Activated T-cell treated with anti-CD3 and anti-CD28 coated beads for 4 hours (primary cell): ENCODE measurements at regions not wholly inside any gene's neighbourhood (a gene's known extent, or its start where the extent isn't known, plus 50 kb on each side); places are given as distances from the start of the nearest gene placed in this dataset.

ENCODE experiments used
- DNase-seq: peaks from one replicate; pipeline ENCODE4 v3.0.0-alpha.2; 2020

DNA sequence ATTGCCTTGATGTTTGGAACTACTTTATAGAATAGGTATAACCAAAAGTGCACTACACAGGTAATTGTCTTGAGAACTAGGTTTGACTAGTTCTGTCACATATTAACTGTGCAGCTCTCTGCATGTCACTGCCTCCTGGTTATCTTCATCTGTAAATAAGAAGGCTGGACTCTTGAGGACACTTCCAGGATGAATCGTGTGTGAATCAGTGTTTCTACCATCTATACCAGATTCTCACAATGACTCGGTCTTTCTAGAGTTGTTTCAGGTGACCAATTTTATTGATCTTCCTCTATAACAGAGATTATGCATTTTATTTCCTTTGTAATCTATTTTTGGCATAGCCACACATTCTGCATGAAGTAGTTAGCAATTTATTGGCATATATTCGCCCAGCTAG lies 1181.0 kb upstream of the TENM4 start:
- DNase-seq = no peak

DNA sequence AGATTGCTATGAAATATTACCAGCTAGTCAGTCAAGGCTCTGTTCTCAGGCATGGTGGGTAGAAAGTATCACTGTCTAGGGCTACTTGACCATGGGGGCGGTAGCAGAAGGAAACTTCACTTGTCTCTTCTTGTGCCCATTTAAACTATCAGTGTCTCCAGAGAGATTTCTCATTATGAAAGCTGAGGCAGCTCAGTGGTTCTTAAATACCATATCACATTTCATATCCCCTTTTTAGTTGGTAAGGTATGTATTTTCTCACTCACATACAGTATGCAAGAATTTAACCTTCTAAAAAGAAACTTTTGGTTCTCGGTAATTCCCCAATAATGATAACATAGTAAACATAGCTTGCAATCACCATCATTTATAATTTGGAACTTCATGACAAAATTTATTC lies 1180.0 kb upstream of the TENM4 start:
- no peak for DNase-seq

- DNase-seq = no peak
These were observed 1176.3 kb upstream of the TENM4 start for GRCh38 chr11:80617156-80617555.

DNA sequence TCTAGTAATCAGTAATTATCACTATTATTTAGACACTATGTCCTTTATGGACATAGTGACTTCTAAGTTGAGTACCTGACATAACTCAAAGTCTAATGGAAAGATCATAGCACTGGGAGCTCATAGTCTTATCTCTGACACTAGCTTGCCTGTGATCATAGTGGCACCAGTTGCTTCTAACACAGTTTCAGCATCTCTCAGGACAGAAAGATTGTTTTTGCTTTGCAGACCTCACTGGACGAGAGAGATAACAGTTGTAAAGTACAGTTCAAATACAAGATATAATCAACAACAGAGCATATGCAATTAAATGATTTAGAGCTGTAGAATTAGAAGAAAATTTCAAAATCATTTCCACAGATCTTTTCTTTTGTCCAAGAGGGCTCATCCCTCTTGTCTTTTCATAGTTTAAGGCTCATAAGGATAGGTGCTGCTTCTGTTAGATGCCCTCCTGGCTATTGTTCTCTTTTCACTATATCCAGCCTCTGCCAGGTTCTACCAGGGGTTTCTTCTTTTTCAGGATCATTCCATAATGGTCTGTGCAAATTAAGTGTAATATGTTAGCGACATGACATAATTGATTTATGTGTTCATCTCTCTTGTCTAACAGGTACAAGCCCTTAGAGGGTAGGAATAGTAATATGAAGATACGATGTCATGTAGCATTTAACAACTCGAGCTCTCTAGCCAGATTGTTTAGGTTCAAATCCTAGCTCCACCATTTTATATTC lies 1175.4 kb upstream of the TENM4 start:
- DNase-seq = no peak

DNA sequence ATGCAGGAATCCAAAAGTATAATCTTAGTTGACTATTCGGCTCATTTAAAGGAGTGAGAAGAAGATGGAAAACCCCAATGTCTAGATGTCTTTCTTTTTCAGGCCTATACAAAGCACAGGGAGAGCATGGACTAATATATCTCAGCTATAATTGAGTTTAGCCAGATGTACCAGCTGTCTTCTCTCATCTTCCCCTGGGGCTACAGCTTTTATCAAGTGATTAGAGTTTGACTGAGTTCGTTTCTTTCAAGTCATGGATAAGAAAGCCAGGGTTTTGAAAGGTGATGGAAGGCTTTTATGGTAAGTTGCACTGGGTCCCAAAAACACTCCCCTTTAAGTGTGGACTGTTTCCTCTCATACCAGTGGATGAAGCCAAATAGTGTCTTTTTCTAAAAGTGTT lies 1172.8 kb upstream of the TENM4 start:
- DNase-seq = no peak

DNA sequence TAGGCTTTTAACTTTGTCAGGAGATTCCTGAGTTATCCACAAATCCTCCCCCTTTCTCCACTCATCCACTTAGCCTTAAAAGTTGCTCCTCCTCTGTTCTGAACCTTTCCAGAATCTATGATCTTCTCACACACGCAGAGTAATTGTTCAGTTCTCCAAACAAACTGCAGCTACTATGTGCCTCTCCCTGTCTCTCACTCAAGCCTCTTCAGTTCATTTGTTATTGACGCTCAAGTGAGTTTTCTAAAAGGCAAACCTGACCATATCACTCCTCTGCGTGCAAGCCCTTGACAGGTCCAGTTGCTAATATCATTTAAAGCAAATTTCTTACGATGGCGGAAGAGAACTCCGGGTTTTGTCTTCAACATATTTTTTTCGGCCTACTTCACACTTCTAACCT lies 1169.7 kb upstream of the TENM4 start:
- DNase-seq = no peak

DNA sequence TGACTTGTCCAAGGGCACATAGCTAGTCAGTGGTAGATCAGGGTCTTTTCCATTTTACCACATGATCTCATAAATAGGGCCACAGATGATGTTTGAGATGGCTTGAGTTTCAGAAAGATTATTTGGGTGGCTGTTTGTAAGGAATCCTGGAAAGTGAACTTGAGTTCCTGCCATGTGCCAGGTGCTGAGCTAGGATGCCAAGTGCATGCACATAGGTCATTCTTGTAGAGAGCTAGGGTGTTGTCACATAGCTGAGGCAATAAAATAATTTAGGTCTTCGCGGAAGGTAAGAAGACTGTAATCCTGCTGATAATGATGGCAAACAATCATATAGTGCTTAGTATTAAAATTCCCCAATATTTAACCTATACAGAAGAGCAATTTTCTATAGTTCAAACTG lies 1162.6 kb upstream of the TENM4 start:
- no peak for DNase-seq

- DNase-seq = no peak
These were observed 1158.1 kb upstream of the TENM4 start for GRCh38 chr11:80598905-80599304.

- DNase-seq = no peak
These were observed 1155.5 kb upstream of the TENM4 start for GRCh38 chr11:80596291-80596810.

DNA sequence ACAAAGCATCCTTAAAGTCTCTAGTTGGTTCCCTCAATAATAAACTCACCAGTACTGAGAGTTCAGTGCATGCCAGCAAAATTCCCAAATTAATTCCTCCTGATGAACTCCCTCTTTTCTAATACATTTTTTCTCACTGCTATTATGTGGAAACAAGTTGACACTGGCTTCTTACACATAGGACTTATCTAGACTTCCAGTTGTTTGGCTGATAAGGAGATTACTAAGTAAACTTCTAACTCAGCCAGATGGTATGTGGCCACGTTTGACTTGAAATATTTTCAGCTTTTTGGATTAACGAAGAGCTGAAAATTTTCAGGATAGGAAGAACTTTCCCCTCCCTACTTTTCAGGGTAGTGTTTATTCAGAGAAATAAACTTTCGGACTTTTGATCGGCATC lies 1154.2 kb upstream of the TENM4 start:
- DNase-seq = no peak

- DNase-seq = no peak
These were observed 1153.0 kb upstream of the TENM4 start for GRCh38 chr11:80593648-80594374.

DNA sequence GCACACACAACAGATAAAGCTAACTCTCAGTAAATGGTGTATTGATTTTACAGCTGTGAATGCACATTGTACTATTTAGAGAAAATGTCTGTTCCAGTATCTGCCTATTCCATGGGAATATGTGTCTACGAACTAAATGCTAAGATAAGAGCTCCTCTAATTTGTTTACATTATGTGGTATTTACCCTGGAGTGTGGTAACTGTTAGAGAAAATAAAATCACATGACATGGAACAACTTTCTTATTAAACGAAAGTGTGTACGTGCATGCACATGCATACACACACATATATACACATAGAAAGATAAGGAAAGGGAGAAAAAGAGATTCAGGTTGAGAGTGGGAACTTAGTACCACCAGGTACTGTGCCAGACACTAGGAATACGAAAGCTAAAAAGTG lies 1151.7 kb upstream of the TENM4 start:
- DNase-seq = no peak

GRCh38 chr11:80587906-80588305 lies 1147.1 kb upstream of the TENM4 start:
- DNase-seq = no peak

DNA sequence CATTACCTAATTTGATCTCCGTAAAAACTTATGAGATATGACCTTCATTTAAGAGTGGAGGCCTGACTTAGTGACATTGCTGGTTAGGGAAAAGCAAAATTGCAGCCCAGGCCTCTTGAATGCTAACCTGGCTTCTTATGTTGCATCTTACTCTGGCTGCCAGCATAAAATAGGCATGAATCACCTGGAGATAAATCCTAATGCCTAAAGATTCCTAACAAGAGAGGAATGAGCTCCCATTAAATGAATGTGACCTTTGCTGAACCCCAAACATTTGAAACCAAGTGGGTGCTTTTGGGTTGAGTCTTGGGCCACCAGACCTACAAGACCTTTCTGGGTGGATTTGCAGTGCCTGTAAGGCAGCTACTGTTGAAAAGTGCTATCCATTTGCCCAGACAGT lies 1145.6 kb upstream of the TENM4 start:
- no peak for DNase-seq

DNA sequence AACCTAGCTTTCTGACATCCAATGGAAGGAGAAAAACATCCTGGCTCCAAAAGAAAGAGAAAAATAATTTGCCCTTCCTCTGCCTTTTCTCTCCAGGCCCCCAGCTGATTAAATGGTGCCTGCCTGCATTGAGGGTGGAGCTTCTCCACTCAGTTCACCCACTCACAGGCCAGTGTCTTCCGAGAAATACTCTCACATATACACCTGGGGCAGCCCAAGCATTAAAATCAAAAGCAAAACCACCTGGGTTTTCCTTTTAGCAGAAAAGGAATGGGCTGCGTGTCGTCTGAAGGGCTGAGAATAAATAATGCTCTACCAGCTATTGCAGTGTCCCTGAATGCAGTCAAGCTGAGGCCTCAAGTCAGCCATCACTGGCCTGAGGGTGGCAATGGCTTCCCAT lies 1143.8 kb upstream of the TENM4 start:
- DNase-seq = no peak

- DNase-seq = no peak
These were observed 1129.0 kb upstream of the TENM4 start for GRCh38 chr11:80569832-80570231.

- no peak for DNase-seq
These were observed 1124.4 kb upstream of the TENM4 start for GRCh38 chr11:80565231-80565630.

DNA sequence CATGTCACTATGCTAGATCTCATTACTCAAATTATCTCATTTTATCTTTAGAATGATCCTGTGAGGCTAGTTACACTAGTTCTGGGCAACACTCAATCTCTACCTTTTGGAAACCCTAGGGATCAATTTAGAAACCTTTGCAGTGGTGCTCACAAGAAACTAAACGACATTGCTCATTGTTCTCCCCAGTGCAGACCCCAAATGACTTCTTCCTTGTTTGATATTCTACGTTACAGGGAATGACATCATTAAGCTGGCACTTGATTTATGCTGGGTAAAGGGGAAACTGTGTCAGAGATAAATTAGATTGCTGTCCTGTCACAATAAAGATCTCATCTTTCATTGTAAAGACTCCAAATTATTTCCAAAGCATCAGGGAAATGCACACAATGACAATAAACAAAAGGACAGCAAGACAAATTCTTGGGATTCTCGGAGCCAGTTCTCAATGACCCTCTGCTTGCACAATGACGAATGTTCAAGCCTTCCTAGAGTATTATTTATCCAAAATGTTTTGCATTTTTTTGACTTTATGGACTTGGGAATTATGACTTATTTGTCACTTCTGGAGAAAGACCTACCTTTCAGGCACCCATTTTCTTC lies 1121.8 kb upstream of the TENM4 start:
- no peak for DNase-seq

- DNase-seq = no peak
These were observed 1119.1 kb upstream of the TENM4 start for GRCh38 chr11:80559942-80560341.

GRCh38 chr11:80553565-80553964 lies 1112.7 kb upstream of the TENM4 start:
- no peak for DNase-seq

- no peak for DNase-seq
These were observed 1101.9 kb upstream of the TENM4 start for GRCh38 chr11:80542704-80543103.

GRCh38 chr11:80538040-80538439 lies 1097.2 kb upstream of the TENM4 start:
- DNase-seq = no peak

GRCh38 chr11:80533463-80533862 lies 1092.6 kb upstream of the TENM4 start:
- DNase-seq = no peak

DNA sequence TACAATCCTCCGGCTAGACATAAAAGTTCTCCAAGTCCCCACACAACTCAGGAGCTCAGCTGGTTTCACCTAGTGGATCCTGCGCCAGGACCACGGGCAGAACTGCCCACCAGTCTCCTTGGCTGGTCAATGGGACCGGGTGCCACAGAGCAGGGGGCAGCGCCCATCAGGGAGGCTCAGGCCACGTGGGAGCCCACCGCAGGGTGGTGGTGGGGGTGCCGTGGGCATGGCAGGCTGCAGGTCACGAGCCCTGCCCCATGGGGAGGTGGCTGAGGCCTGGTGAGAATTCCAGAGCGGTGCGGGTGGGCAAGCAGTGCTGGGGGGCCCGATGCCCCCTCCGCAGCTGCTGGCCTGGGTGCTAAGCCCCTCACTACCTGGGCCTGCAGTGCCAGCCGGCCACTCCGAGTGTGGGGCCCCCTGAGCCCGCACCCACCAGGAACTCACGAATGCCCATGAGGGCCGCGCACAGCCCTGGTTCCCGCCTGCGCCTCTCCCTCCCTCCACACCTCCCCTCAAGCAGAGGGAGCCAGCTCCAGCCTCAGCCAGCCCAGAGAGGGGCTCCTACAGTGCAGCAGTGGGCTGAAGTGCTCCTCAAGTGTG lies 1091.9 kb upstream of the TENM4 start:
- no peak for DNase-seq
